ENCODE measurements at regions not wholly inside any gene's neighbourhood (a gene's known extent, or its start where the extent isn't known, plus 50 kb on each side); places are given as distances from the start of the nearest gene placed in this dataset.

GRCh38 chr20:50369225-50370035, 140.8 kb upstream of the PTPN1 start:
- no peaks in the 10 kb centered on the region for H3K9me3 ChIP-seq (ENCODE audit: low read length)
- no peaks in the 10 kb centered on the region for H3K27me3 ChIP-seq (ENCODE audit: insufficient read depth, low read length, poor library complexity, severe bottlenecking)
- Mint-ChIP-seq H3K27ac (no peak overlapping the region), H3K4me1 (peaks cover 7 to 11% (median 7%) of the 10 kb centered on the region in 3 donors), H3K36me3 (no peaks in the 10 kb centered on the region), H3K4me3 (peak overlapping the region in 1 of 7 donors; percentile 30), H3K9me3 (no peaks in the 10 kb centered on the region), H3K27me3 (peaks cover 15 to 17% of the 10 kb centered on the region in 2 donors)
- CTCF ChIA-PET: no interaction called here
- no peaks in the 10 kb centered on the region for H3K4me1 ChIP-seq (ENCODE audit: insufficient read depth, low read length)
- H3K4me3 ChIP-seq (ENCODE audit: low read length): no peak overlapping the region
- no peaks in the 10 kb centered on the region for H3K36me3 ChIP-seq (ENCODE audit: insufficient read depth, low read length)
- H3K27ac ChIP-seq (ENCODE audit: low read depth, low read length): no peak overlapping the region
- POLR2A ChIA-PET: no interaction called here
- no peak for DNase-seq

GRCh38 chr20:50370036-50370566, 140.1 kb upstream of the PTPN1 start:
- DNase-seq: no peak
- peaks cover 7 to 11% (median 7%) of the 10 kb centered on the region in 3 donors for H3K4me1 Mint-ChIP-seq
- CTCF ChIA-PET: no interaction called here
- no peaks in the 10 kb centered on the region for H3K4me1 ChIP-seq (ENCODE audit: insufficient read depth, low read length)
- no peaks in the 10 kb centered on the region for H3K27me3 ChIP-seq (ENCODE audit: insufficient read depth, low read length, poor library complexity, severe bottlenecking)
- H3K27me3 Mint-ChIP-seq: peaks cover 15 to 17% of the 10 kb centered on the region in 2 donors
- H3K36me3 Mint-ChIP-seq: no peaks in the 10 kb centered on the region
- peak overlapping the region in 1 of 8 donors; percentile 1 for H3K27ac Mint-ChIP-seq
- H3K36me3 ChIP-seq (ENCODE audit: insufficient read depth, low read length): no peaks in the 10 kb centered on the region
- H3K27ac ChIP-seq (ENCODE audit: low read depth, low read length): no peak overlapping the region
- no peaks in the 10 kb centered on the region for H3K9me3 Mint-ChIP-seq
- no peak overlapping the region for H3K4me3 Mint-ChIP-seq
- POLR2A ChIA-PET: no interaction called here
- H3K9me3 ChIP-seq (ENCODE audit: low read length): no peaks in the 10 kb centered on the region
- H3K4me3 ChIP-seq (ENCODE audit: low read length): no peak overlapping the region

GRCh38 chr20:50371878-50372769, 138.1 kb upstream of the PTPN1 start:
- Histone ChIP-seq H3K27ac (ENCODE audit: low read depth, low read length) (no peak overlapping the region), H3K4me3 (ENCODE audit: low read length) (no peak overlapping the region), H3K9me3 (ENCODE audit: low read length) (no peaks in the 10 kb centered on the region), H3K4me1 (ENCODE audit: insufficient read depth, low read length) (no peaks in the 10 kb centered on the region), H3K36me3 (ENCODE audit: insufficient read depth, low read length) (no peaks in the 10 kb centered on the region), H3K27me3 (ENCODE audit: insufficient read depth, low read length, poor library complexity, severe bottlenecking) (no peaks in the 10 kb centered on the region)
- Mint-ChIP-seq H3K4me1 (peaks cover under 1 to 3% (median 2%) of the 10 kb centered on the region in 3 donors), H3K4me3 (no peak overlapping the region), H3K36me3 (no peaks in the 10 kb centered on the region), H3K27ac (no peak overlapping the region), H3K9me3 (no peaks in the 10 kb centered on the region), H3K27me3 (peaks cover 11 to 17% of the 10 kb centered on the region in 2 donors)
- POLR2A ChIA-PET: no interaction called here
- DNase-seq: peak in 1 of 5 donors; percentile 9
- CTCF ChIA-PET: no interaction called here

- Histone ChIP-seq H3K4me1 (ENCODE audit: insufficient read depth, low read length) (no peaks in the 10 kb centered on the region), H3K36me3 (ENCODE audit: insufficient read depth, low read length) (no peaks in the 10 kb centered on the region), H3K27ac (ENCODE audit: low read depth, low read length) (no peak overlapping the region), H3K9me3 (ENCODE audit: low read length) (no peaks in the 10 kb centered on the region), H3K27me3 (ENCODE audit: insufficient read depth, low read length, poor library complexity, severe bottlenecking) (no peaks in the 10 kb centered on the region), H3K4me3 (ENCODE audit: low read length) (no peak overlapping the region)
- Mint-ChIP-seq H3K4me3 (no peak overlapping the region), H3K9me3 (no peaks in the 10 kb centered on the region), H3K36me3 (no peaks in the 10 kb centered on the region), H3K27me3 (peaks cover 10 to 17% of the 10 kb centered on the region in 2 donors), H3K4me1 (peaks cover 0 to 3% (median 3%) of the 10 kb centered on the region in 3 donors), H3K27ac (peak overlapping the region in 1 of 8 donors; percentile 26)
- CTCF ChIA-PET: no interaction called here
- POLR2A ChIA-PET: no interaction called here
- DNase-seq: no peak
These were observed 137.5 kb upstream of the PTPN1 start for GRCh38 chr20:50372770-50373088.

GRCh38 chr20:50373674-50374286, 136.4 kb upstream of the PTPN1 start:
- Mint-ChIP-seq H3K9me3 (no peaks in the 10 kb centered on the region), H3K27ac (no peak overlapping the region), H3K27me3 (peaks cover 6 to 9% of the 10 kb centered on the region in 2 donors), H3K36me3 (no peaks in the 10 kb centered on the region), H3K4me3 (no peak overlapping the region), H3K4me1 (peaks cover 0 to 3% (median 0%) of the 10 kb centered on the region in 3 donors)
- no peaks in the 10 kb centered on the region for H3K4me1 ChIP-seq (ENCODE audit: insufficient read depth, low read length)
- no peak overlapping the region for H3K27ac ChIP-seq (ENCODE audit: low read depth, low read length)
- CTCF ChIA-PET: no interaction called here
- no peaks in the 10 kb centered on the region for H3K36me3 ChIP-seq (ENCODE audit: insufficient read depth, low read length)
- DNase-seq: peak in 1 of 5 donors; percentile 30
- POLR2A ChIA-PET: no interaction called here
- H3K27me3 ChIP-seq (ENCODE audit: insufficient read depth, low read length, poor library complexity, severe bottlenecking): no peaks in the 10 kb centered on the region
- no peaks in the 10 kb centered on the region for H3K9me3 ChIP-seq (ENCODE audit: low read length)
- no peak overlapping the region for H3K4me3 ChIP-seq (ENCODE audit: low read length)

- no peaks in the 10 kb centered on the region for H3K27me3 ChIP-seq (ENCODE audit: insufficient read depth, low read length, poor library complexity, severe bottlenecking)
- no peaks in the 10 kb centered on the region for H3K4me1 ChIP-seq (ENCODE audit: insufficient read depth, low read length)
- no peak overlapping the region for H3K4me3 ChIP-seq (ENCODE audit: low read length)
- Mint-ChIP-seq H3K27ac (no peak overlapping the region), H3K9me3 (no peaks in the 10 kb centered on the region), H3K27me3 (peaks cover 6 to 8% of the 10 kb centered on the region in 2 donors), H3K36me3 (no peaks in the 10 kb centered on the region), H3K4me3 (no peak overlapping the region), H3K4me1 (peaks cover 0 to 3% (median 0%) of the 10 kb centered on the region in 3 donors)
- no peak overlapping the region for H3K27ac ChIP-seq (ENCODE audit: low read depth, low read length)
- H3K9me3 ChIP-seq (ENCODE audit: low read length): no peaks in the 10 kb centered on the region
- ChIA-PET POLR2A (no interaction called here), CTCF (no interaction called here)
- DNase-seq: peak in 1 of 5 donors; percentile 31
- H3K36me3 ChIP-seq (ENCODE audit: insufficient read depth, low read length): no peaks in the 10 kb centered on the region
These were observed 135.6 kb upstream of the PTPN1 start for GRCh38 chr20:50374541-50375078.

- DNase-seq: peak in 1 of 5 donors; percentile 26
- no peaks in the 10 kb centered on the region for H3K9me3 ChIP-seq (ENCODE audit: low read length)
- H3K36me3 ChIP-seq (ENCODE audit: insufficient read depth, low read length): no peaks in the 10 kb centered on the region
- POLR2A ChIA-PET: no interaction called here
- peaks cover 7 to 18% (median 11%) of the 10 kb centered on the region in 3 donors for H3K4me1 Mint-ChIP-seq
- no peak overlapping the region for H3K27ac ChIP-seq (ENCODE audit: low read depth, low read length)
- peaks cover 6 to 8% of the 10 kb centered on the region in 2 donors for H3K27me3 Mint-ChIP-seq
- H3K27ac Mint-ChIP-seq: peak overlapping the region in 1 of 8 donors; percentile 89
- no peaks in the 10 kb centered on the region for H3K27me3 ChIP-seq (ENCODE audit: insufficient read depth, low read length, poor library complexity, severe bottlenecking)
- H3K36me3 Mint-ChIP-seq: peaks cover 0 to 1% (median 0%) of the 10 kb centered on the region in 3 donors
- H3K9me3 Mint-ChIP-seq: no peaks in the 10 kb centered on the region
- CTCF ChIA-PET: no interaction called here
- H3K4me1 ChIP-seq (ENCODE audit: insufficient read depth, low read length): peaks cover under 1% of the 10 kb centered on the region
- no peak overlapping the region for H3K4me3 ChIP-seq (ENCODE audit: low read length)
- no peak overlapping the region for H3K4me3 Mint-ChIP-seq
These were observed 133.8 kb upstream of the PTPN1 start for GRCh38 chr20:50376179-50376887.
